ENCODE measurements at regions not wholly inside any gene's neighbourhood (a gene's known extent, or its start where the extent isn't known, plus 50 kb on each side); places are given as distances from the start of the nearest gene placed in this dataset.

GRCh38 chr2:18384242-18384641 lies 176.2 kb downstream of the RDH14 start:
- no peak for FAIRE-seq
- TF ChIP-seq, protein P1, sequence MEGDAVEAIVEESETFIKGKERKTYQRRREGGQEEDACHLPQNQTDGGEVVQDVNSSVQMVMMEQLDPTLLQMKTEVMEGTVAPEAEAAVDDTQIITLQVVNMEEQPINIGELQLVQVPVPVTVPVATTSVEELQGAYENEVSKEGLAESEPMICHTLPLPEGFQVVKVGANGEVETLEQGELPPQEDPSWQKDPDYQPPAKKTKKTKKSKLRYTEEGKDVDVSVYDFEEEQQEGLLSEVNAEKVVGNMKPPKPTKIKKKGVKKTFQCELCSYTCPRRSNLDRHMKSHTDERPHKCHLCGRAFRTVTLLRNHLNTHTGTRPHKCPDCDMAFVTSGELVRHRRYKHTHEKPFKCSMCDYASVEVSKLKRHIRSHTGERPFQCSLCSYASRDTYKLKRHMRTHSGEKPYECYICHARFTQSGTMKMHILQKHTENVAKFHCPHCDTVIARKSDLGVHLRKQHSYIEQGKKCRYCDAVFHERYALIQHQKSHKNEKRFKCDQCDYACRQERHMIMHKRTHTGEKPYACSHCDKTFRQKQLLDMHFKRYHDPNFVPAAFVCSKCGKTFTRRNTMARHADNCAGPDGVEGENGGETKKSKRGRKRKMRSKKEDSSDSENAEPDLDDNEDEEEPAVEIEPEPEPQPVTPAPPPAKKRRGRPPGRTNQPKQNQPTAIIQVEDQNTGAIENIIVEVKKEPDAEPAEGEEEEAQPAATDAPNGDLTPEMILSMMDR (IDR thresholded peaks at IDR 0.05; ENCODE audit: insufficient read depth, missing control alignments), result no peak

DNA sequence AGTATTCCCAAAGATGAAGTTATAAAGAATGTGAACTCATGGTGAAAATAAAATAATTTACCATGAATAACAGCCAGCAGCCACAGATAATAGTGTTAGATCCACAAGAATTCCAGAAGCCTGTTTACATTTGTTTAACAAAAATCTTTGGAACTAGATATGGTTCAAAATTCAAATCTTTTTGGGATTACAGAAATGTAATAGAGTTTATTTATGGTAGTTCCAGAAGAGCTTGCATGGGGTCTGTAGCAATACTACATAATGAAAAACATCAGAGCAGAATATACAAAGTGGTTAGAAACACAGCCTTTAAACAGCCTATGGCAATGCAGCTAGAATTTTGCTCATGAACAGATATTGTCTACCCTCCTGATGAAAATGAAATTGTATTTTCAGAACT lies 179.1 kb downstream of the RDH14 start:
- TF ChIP-seq, protein P1 (IDR thresholded peaks at IDR 0.05; ENCODE audit: insufficient read depth, missing control alignments), result no peak
- DNase-seq (ENCODE audit: insufficient read length, low spot score) (no peak), FAIRE-seq (no peak)

More at GRCh38 chr2:18384242-18384641, 176.2 kb downstream of the RDH14 start:
- DNase-seq (ENCODE audit: insufficient read length, low spot score), result no peak

DNA sequence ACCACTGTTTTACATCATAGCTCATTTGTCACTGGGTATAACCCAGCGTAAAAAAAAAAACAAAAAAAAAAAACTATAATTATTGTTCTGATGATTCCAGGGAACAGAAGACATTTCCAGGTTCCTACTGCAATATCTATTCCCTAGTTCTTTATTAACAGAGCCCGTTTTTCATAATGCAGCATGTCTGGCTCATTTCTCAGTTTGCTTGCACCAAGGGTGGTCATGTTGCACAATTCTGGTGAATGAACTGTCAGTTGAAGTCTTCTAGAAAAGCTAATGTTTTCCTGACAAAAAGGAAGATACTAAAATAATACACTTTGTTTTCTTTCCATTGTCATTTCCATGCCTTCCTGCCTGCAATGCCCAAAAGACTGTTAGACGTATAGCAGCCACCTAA lies 180.1 kb downstream of the RDH14 start:
- TF ChIP-seq, protein P1 (IDR thresholded peaks at IDR 0.05; ENCODE audit: insufficient read depth, missing control alignments), result no peak
- DNase-seq (ENCODE audit: insufficient read length, low spot score), result no peak
- FAIRE-seq, result no peak

- TF ChIP-seq, protein P1 (IDR thresholded peaks at IDR 0.05; ENCODE audit: insufficient read depth, missing control alignments), result no peak
- DNase-seq (ENCODE audit: insufficient read length, low spot score) (no peak), FAIRE-seq (no peak)
These were observed 180.6 kb downstream of the RDH14 start for GRCh38 chr2:18379870-18380269.

DNA sequence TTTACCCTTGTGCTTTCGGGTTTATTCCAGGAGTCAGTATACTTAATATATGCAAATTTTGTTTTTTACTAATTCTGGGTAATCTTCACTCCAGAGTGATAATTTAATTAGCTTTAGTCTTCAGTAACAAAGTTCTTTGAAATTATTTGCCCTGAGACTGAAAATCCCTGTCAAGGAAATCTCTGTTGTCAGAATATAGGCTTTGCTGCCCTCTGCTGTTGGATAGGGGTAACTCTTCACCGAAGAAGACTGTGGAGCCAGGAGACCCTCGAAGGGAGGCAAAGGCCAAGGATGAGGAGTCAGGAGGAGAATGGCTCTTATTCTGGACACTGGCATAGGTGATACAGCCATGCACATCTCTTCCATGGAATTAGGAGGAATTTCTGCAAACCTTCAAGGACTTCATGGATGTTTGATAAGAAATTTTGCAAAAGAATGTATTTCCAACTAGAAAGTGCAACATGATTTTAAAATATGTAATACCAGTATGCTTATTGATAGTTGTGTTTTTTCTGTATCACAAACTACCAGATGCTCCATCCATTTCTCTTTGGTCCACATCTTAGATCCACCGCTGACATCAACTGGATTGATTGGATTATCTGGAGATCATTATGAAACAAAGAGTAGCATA lies 182.3 kb downstream of the RDH14 start:
- TF ChIP-seq, protein P1 (IDR thresholded peaks at IDR 0.05; ENCODE audit: insufficient read depth, missing control alignments), result peak; percentile 88
- peak; percentile 24 for DNase-seq (ENCODE audit: insufficient read length, low spot score)
- peak; percentile 77 for FAIRE-seq

- DNase-seq (ENCODE audit: insufficient read length, low spot score) (no peak), FAIRE-seq (no peak)
- TF ChIP-seq, protein P1 (IDR thresholded peaks at IDR 0.05; ENCODE audit: insufficient read depth, missing control alignments), result no peak
These were observed 183.5 kb downstream of the RDH14 start for GRCh38 chr2:18376936-18377335.

GRCh38 chr2:18373664-18374063 lies 186.8 kb downstream of the RDH14 start:
- TF ChIP-seq, protein P1 (IDR thresholded peaks at IDR 0.05; ENCODE audit: insufficient read depth, missing control alignments), result no peak
- FAIRE-seq, result no peak
- DNase-seq (ENCODE audit: insufficient read length, low spot score), result no peak

Measured in D721Med (cell line).